GM12878 (cell line): ENCODE measurements at regions not wholly inside any gene's neighbourhood (a gene's known extent, or its start where the extent isn't known, plus 50 kb on each side); places are given as distances from the start of the nearest gene placed in this dataset.

ENCODE experiments used
- ATAC-seq: fragments of 200-7000 bp; cut with Tn5 transposase; 3 replicates; pipeline ENCODE4 v1.9.1; 2020; ENCODE audit warnings: mild to moderate bottlenecking, moderate library complexity
- BruUV-seq: library from RNA; stranded (reverse); fragments of 400-500 nt; replicated peaks from 2 replicates; lab custom pipeline; 2021; lab: Mats Ljungman, UMichigan
- CTCF ChIA-PET: fragments of 300-600 bp; sonication (Branson Sonifier 250); formaldehyde crosslinking; extraction: SDS; loops from one replicate; lab custom pipeline; 2021; ENCODE audit warnings: inconsistent platforms; lab: Yijun Ruan, JAX
- POLR2A ChIA-PET: fragments of 350-600 bp; formaldehyde crosslinking; extraction: SDS; loops from one replicate; lab custom pipeline; 2021; ENCODE audit warnings: inconsistent platforms; lab: Charles Lee
- RAD21 ChIA-PET: fragments of 300-600 bp; sonication (Branson Sonifier 250); formaldehyde crosslinking; loops from one replicate; lab custom pipeline; 2023; ENCODE audit warnings: antibody characterized with exemption; ENCODE audit not compliant: unreplicated experiment; lab: Charles Lee
- SMC1A ChIA-PET: fragments of 300-600 bp; sonication (Branson Sonifier 250); formaldehyde crosslinking; loops from one replicate; lab custom pipeline; 2023; ENCODE audit not compliant: unreplicated experiment, uncharacterized antibody; lab: Charles Lee
- DNase-seq: peaks from one replicate; pipeline ENCODE4 v3.0.0-alpha.2; 2011; ENCODE audit warnings: low read depth, low spot score
- FAIRE-seq: peaks from 3 replicates; lab custom pipeline; 2011; peaks lifted over from hg19 to GRCh38; lab: Jason Lieb, UNC
- H2AFZ ChIP-seq: 2 replicates; pipeline ENCODE4 v1.6.0; 2011; ENCODE audit warnings: low read depth, low read length, control low read depth; ENCODE audit not compliant: control insufficient read depth
- H3K27ac ChIP-seq: 2 replicates; pipeline ENCODE4 v1.5.1; 2011; ENCODE audit warnings: control low read depth; ENCODE audit not compliant: control insufficient read depth, insufficient read depth
- H3K27me3 ChIP-seq, 2 experiments: replicated peaks in 1 of 2; 2 replicates each; pipeline versions ENCODE4 v1.6.0 to v1.6.1; 2011; ENCODE audit warnings: low read length in 1 of 2; ENCODE audit not compliant: control insufficient read depth in 2 of 2, insufficient read depth in 2 of 2
- H3K36me3 ChIP-seq, 2 experiments: 2 replicates each; pipeline ENCODE4 v1.5.1; 2011; ENCODE audit warnings: low read length in 1 of 2; ENCODE audit not compliant: control insufficient read depth in 2 of 2, insufficient read depth in 2 of 2
- H3K4me1 ChIP-seq: 2 replicates; pipeline ENCODE4 v1.6.1; 2011; ENCODE audit warnings: mild to moderate bottlenecking, low read length, moderate library complexity, mixed read lengths; ENCODE audit not compliant: control insufficient read depth, insufficient read depth
- H3K4me2 ChIP-seq: 2 replicates; pipeline ENCODE4 v1.6.0; 2011; ENCODE audit warnings: control low read depth; ENCODE audit not compliant: control insufficient read depth, insufficient read depth
- H3K4me3 ChIP-seq: fragments of 200-600 bp; sonication (generic); 2 replicates; pipeline ENCODE4 v1.5.1; 2016
- H3K79me2 ChIP-seq: 2 replicates; pipeline ENCODE4 v1.6.0; 2011; ENCODE audit warnings: low read length; ENCODE audit not compliant: control insufficient read depth, insufficient read depth
- H3K9ac ChIP-seq: 2 replicates; pipeline ENCODE4 v1.8.0; 2011; ENCODE audit warnings: low read length, control low read depth, mixed read lengths; ENCODE audit not compliant: control insufficient read depth, insufficient read depth
- H3K9me3 ChIP-seq: replicated peaks from 3 replicates; pipeline ENCODE4 v1.5.1; 2011; ENCODE audit warnings: mild to moderate bottlenecking, low read length; ENCODE audit not compliant: control insufficient read depth, insufficient read depth
- H4K20me1 ChIP-seq: 2 replicates; pipeline ENCODE4 v1.6.0; 2011; ENCODE audit not compliant: control insufficient read depth, insufficient read depth
- CHD4 ChIP-seq: fragments of 200-600 bp; sonication (generic); IDR thresholded peaks from 2 replicates; pipeline ENCODE4 v1.6.1; 2016; ENCODE audit warnings: mild to moderate bottlenecking
- DPF2 ChIP-seq: fragments of 450-650 bp; IDR thresholded peaks from 2 replicates; pipeline ENCODE4 v1.6.1; 2017; ENCODE audit warnings: mild to moderate bottlenecking
- HDAC2 ChIP-seq: fragments of 200-600 bp; sonication (generic); IDR thresholded peaks from 2 replicates; pipeline ENCODE4 v1.6.1; 2017
- NBN ChIP-seq: fragments of 450-650 bp; IDR thresholded peaks from 2 replicates; pipeline ENCODE4 v1.6.1; 2016
- NFXL1 ChIP-seq: fragments of 450-650 bp; IDR thresholded peaks from 2 replicates; pipeline ENCODE4 v1.6.1; 2017; ENCODE audit warnings: antibody characterized with exemption, mild to moderate bottlenecking, borderline replicate concordance
- NR2C2 ChIP-seq: IDR thresholded peaks from 2 replicates; pipeline ENCODE4 v1.6.1; 2011; ENCODE audit warnings: borderline replicate concordance, low read depth; ENCODE audit not compliant: control insufficient read depth, insufficient read length
- PAX8 ChIP-seq: fragments of 450-650 bp; IDR thresholded peaks from 2 replicates; pipeline ENCODE4 v1.6.1; 2017; ENCODE audit warnings: mild to moderate bottlenecking, moderate library complexity
- RAD21 ChIP-seq: IDR thresholded peaks from 2 replicates; pipeline ENCODE4 v1.6.1; 2011; ENCODE audit warnings: mild to moderate bottlenecking, low read depth, low read length, moderate library complexity; ENCODE audit not compliant: insufficient read depth
- RB1 ChIP-seq: fragments of 450-650 bp; formaldehyde crosslinking; IDR thresholded peaks from 2 replicates; pipeline ENCODE4 v1.6.1; 2017; ENCODE audit warnings: mild to moderate bottlenecking, borderline replicate concordance
- RCOR1 ChIP-seq: conservative IDR thresholded peaks from 2 replicates; pipeline ENCODE4 v1.6.1; 2012; ENCODE audit warnings: low read depth, low read length, improper control_type of control experiment
- REST ChIP-seq: IDR thresholded peaks from 2 replicates; pipeline ENCODE4 v1.6.1; 2012; ENCODE audit warnings: mild to moderate bottlenecking, low read depth, low read length
- STAT1 ChIP-seq: fragments of 450-650 bp; conservative IDR thresholded peaks from 2 replicates; pipeline ENCODE4 v1.6.1; 2014; ENCODE audit warnings: antibody characterized with exemption, mild to moderate bottlenecking
- TARDBP ChIP-seq: IDR thresholded peaks from 2 replicates; pipeline ENCODE4 v1.6.1; 2016; ENCODE audit warnings: borderline replicate concordance
- TCF3 ChIP-seq: IDR thresholded peaks from 2 replicates; pipeline ENCODE4 v1.6.1; 2012; ENCODE audit warnings: low read depth, mild to moderate bottlenecking, low read length, borderline replicate concordance; ENCODE audit not compliant: insufficient read depth
- USF1 ChIP-seq: IDR thresholded peaks from 2 replicates; pipeline ENCODE4 v1.6.1; 2011; ENCODE audit warnings: borderline replicate concordance, low read depth, mild to moderate bottlenecking, moderate library complexity, mixed read lengths, low read length; ENCODE audit not compliant: insufficient read depth; ENCODE audit errors: extremely low read length
- ZBED1 ChIP-seq: IDR thresholded peaks from 2 replicates; pipeline ENCODE4 v1.6.1; 2016; ENCODE audit warnings: borderline replicate concordance
- ZNF384 ChIP-seq: IDR thresholded peaks from 2 replicates; pipeline ENCODE4 v1.6.1; 2012; ENCODE audit warnings: low read depth, mild to moderate bottlenecking, low read length, improper control_type of control experiment, borderline replicate concordance
- WGBS: methylation state at CpG from one replicate; pipeline ENCODE4 v1.1.6; 2016; ENCODE audit warnings: low lambda C conversion rate; ENCODE audit not compliant: insufficient replicate concordance, insufficient coverage; ENCODE audit errors: missing lambda C conversion rate; 5-methylcytosine and 5-hydroxymethylcytosine counted together
- in situ Hi-C: fragments of 300-500 bp; cut with MboI; formaldehyde crosslinking; loops from 9 replicates; pipeline ENCODE4 v1.14.3; 2018; ENCODE audit warnings: mixed read lengths
- intact Hi-C: fragments of 100-400 bp; cut with micrococcal nuclease; formaldehyde crosslinking; loops from one replicate; pipeline ENCODE4 v1.14.2; 2022; ENCODE audit not compliant: unreplicated experiment
- TF ChIP-seq, protein P1 (sequence below): fragments of 450-650 bp; IDR thresholded peaks from 2 replicates; pipeline ENCODE4 v1.6.1; 2017; ENCODE audit warnings: mild to moderate bottlenecking

GRCh38 chr17:79177877-79178276 lies 103.3 kb downstream of the ENGASE start:
- ChIA-PET CTCF (no interaction called here), POLR2A (no interaction called here), SMC1A (no interaction called here), RAD21 (no interaction called here)
- H3K27me3 ChIP-seq: peaks cover 0 to 7% of the 10 kb centered on the region in 2 experiments; a peak in 3 of 4 replicates
- in situ Hi-C loops: no loop called here
- H3K79me2 ChIP-seq: no peaks in the 10 kb centered on the region
- no TSS peak for BruUV-seq
- H3K4me3 ChIP-seq: no peak overlapping the region
- no peak overlapping the region for H2AFZ ChIP-seq
- H4K20me1 ChIP-seq: no peaks in the 10 kb centered on the region
- 45% methylated on average over 20 of the region's 20 CpGs for WGBS
- FAIRE-seq (no peak), DNase-seq (no peak), ATAC-seq (no peak)
- no peaks in the 10 kb centered on the region for H3K9me3 ChIP-seq
- no peak overlapping the region for H3K4me2 ChIP-seq
- no peak overlapping the region for H3K9ac ChIP-seq
- intact Hi-C loops: no loop called here
- H3K27ac ChIP-seq: no peak overlapping the region
- H3K36me3 ChIP-seq: no peaks in the 10 kb centered on the region
- no peaks in the 10 kb centered on the region for H3K4me1 ChIP-seq
- TF ChIP-seq STAT1 (no peak), TCF3 (no peak), PAX8 (no peak), HDAC2 (no peak), NFXL1 (no peak), TARDBP (no peak), RCOR1 (no peak), RAD21 (no peak), RB1 (no peak), ZNF384 (no peak), REST (no peak), NBN (no peak), DPF2 (no peak), ZBED1 (no peak), CHD4 (no peak), NR2C2 (no peak), USF1 (no peak)
- TF ChIP-seq, protein P1, sequence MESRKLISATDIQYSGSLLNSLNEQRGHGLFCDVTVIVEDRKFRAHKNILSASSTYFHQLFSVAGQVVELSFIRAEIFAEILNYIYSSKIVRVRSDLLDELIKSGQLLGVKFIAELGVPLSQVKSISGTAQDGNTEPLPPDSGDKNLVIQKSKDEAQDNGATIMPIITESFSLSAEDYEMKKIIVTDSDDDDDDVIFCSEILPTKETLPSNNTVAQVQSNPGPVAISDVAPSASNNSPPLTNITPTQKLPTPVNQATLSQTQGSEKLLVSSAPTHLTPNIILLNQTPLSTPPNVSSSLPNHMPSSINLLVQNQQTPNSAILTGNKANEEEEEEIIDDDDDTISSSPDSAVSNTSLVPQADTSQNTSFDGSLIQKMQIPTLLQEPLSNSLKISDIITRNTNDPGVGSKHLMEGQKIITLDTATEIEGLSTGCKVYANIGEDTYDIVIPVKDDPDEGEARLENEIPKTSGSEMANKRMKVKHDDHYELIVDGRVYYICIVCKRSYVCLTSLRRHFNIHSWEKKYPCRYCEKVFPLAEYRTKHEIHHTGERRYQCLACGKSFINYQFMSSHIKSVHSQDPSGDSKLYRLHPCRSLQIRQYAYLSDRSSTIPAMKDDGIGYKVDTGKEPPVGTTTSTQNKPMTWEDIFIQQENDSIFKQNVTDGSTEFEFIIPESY: no peak
